ENCODE measurements at regions not wholly inside any gene's neighbourhood (a gene's known extent, or its start where the extent isn't known, plus 50 kb on each side); places are given as distances from the start of the nearest gene placed in this dataset.

DNA sequence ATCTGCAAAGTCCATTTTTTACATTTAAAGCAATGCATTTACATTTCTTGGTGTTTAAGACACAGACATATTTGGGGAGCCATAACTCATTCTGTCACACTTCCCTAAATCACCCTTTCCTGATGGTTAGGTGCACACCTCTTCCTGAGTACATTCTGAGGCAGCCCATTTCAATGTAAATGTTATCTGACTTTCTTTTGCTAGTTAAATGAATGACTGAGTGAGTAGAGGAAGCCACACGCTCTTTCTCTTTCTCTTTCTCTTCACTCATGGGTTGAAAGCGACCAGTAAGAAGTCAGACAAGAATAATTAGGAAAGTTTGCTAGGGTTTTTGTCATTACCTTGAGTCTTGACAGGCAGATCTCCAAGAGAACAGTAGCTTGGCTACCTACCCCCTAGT is 143.1 kb downstream of the S1PR1 start:
- no peak for TF ChIP-seq EZH2 (IDR thresholded peaks at IDR 0.05)
- TF ChIP-seq POLR2AphosphoS5 (IDR thresholded peaks at IDR 0.05; ENCODE audit: borderline replicate concordance, low read depth, low read length), result no peak
- no peak for TF ChIP-seq FOXP2 (optimal IDR thresholded peaks at IDR 0.05; ENCODE audit: control extremely low read depth, extremely low read length, insufficient read depth)
